ENCODE measurements at regions not wholly inside any gene's neighbourhood (a gene's known extent, or its start where the extent isn't known, plus 50 kb on each side); places are given as distances from the start of the nearest gene placed in this dataset.

DNA sequence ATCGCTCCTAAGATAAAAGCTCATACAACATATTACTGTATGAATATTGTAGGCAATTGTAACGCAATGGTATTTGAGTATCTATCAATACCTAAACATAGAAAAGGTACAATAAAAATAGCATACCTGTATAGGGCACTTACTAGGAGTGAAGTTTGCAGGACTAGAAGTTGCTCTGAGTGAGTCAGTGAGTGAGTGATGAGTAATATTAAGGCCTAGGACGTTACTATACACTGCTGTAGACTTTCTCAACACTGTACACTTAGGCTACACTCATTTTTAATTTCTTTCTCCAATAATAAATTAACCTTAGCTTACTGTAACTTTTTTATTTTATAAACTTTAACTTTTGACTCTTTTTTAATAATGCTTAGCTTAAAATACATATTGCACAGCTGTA is 546.9 kb downstream of the HACE1 start:
- in situ Hi-C loops (cut with MboI; ENCODE audit: low pct_ligation_motif_present in 1 of 4, low pct_unique_long_range_greater_than_20kb in 1 of 4, low sequenced_read_pairs in 3 of 4) (no loop called here), intact Hi-C loops (cut with DNase I; ENCODE audit: low total_unique reads) (no loop called here)
- Histone ChIP-seq H3K9me3 (no peaks in the 10 kb centered on the region), H3K36me3 (no peaks in the 10 kb centered on the region), H3K27me3 (no peaks in the 10 kb centered on the region), H3K4me3 (no peak overlapping the region), H3K4me1 (no peaks in the 10 kb centered on the region), H3K27ac (no peak overlapping the region)
- WGBS, 2 donors (ENCODE audit: low coverage in 1 of 2) = 85 to 86% methylated on average over 3 of the region's 3 CpGs
- TF ChIP-seq POLR2A (IDR thresholded peaks at IDR 0.05) (no peak), EP300 (IDR thresholded peaks at IDR 0.05; ENCODE audit: low read depth) (no peak), CTCF (IDR thresholded peaks at IDR 0.05) (no peak)
- no peak for DNase-seq

- WGBS, 2 donors (ENCODE audit: low coverage in 1 of 2) = 80 to 81% methylated on average over 1 to 2 of the region's 2 CpGs
- H3K4me1 ChIP-seq = no peaks in the 10 kb centered on the region
Observed at GRCh38 chr6:104306211-104306610, 553.5 kb downstream of the HACE1 start.

GRCh38 chr6:104305206-104305605 is 554.5 kb downstream of the HACE1 start:
- no peak for DNase-seq
- Histone ChIP-seq H3K36me3 (no peaks in the 10 kb centered on the region), H3K4me3 (no peak overlapping the region), H3K4me1 (no peaks in the 10 kb centered on the region), H3K27ac (no peak overlapping the region), H3K9me3 (no peaks in the 10 kb centered on the region), H3K27me3 (no peaks in the 10 kb centered on the region)
- intact Hi-C loops (cut with DNase I; ENCODE audit: low total_unique reads) = no loop called here
- TF ChIP-seq EP300 (IDR thresholded peaks at IDR 0.05; ENCODE audit: low read depth) (no peak), POLR2A (IDR thresholded peaks at IDR 0.05) (no peak), CTCF (IDR thresholded peaks at IDR 0.05) (no peak), POLR2AphosphoS5 (IDR thresholded peaks at IDR 0.05) (no peak)
- 65 to 82% methylated on average over 2 to 5 of the region's 5 CpGs for WGBS, 2 donors (ENCODE audit: low coverage in 1 of 2)
- in situ Hi-C loops (cut with MboI; ENCODE audit: low pct_ligation_motif_present in 1 of 4, low pct_unique_long_range_greater_than_20kb in 1 of 4, low sequenced_read_pairs in 3 of 4) = no loop called here

More at GRCh38 chr6:104306211-104306610, 553.5 kb downstream of the HACE1 start:
- H3K36me3 ChIP-seq = no peaks in the 10 kb centered on the region
- TF ChIP-seq CTCF (IDR thresholded peaks at IDR 0.05) = no peak
- no peaks in the 10 kb centered on the region for H3K27me3 ChIP-seq
- H3K27ac ChIP-seq = no peak overlapping the region
- no peak overlapping the region for H3K4me3 ChIP-seq
- no peaks in the 10 kb centered on the region for H3K9me3 ChIP-seq
- intact Hi-C loops (cut with DNase I; ENCODE audit: low total_unique reads) = no loop called here
- in situ Hi-C loops (cut with MboI; ENCODE audit: low pct_ligation_motif_present in 1 of 4, low pct_unique_long_range_greater_than_20kb in 1 of 4, low sequenced_read_pairs in 3 of 4) = no loop called here
- DNase-seq = no peak

GRCh38 chr6:104301951-104302350 is 557.8 kb downstream of the HACE1 start:
- no peaks in the 10 kb centered on the region for H3K27me3 ChIP-seq
- 61% methylated on average over 10 of the region's 10 CpGs; no CpG with 5 or more reads in 1 of the 2 donors for WGBS, 2 donors (ENCODE audit: low coverage in 1 of 2)
- intact Hi-C loops (cut with DNase I; ENCODE audit: low total_unique reads) = no loop called here
- H3K9me3 ChIP-seq = no peaks in the 10 kb centered on the region
- H3K27ac ChIP-seq = no peak overlapping the region
- H3K4me1 ChIP-seq = no peaks in the 10 kb centered on the region
- H3K36me3 ChIP-seq = no peaks in the 10 kb centered on the region
- DNase-seq = no peak
- no peak for TF ChIP-seq EP300 (IDR thresholded peaks at IDR 0.05; ENCODE audit: low read depth)
- no peak for TF ChIP-seq CTCF (IDR thresholded peaks at IDR 0.05)
- no peak for TF ChIP-seq POLR2AphosphoS5 (IDR thresholded peaks at IDR 0.05)
- TF ChIP-seq POLR2A (IDR thresholded peaks at IDR 0.05) = no peak
- in situ Hi-C loops (cut with MboI; ENCODE audit: low pct_ligation_motif_present in 1 of 4, low pct_unique_long_range_greater_than_20kb in 1 of 4, low sequenced_read_pairs in 3 of 4) = no loop called here
- no peak overlapping the region for H3K4me3 ChIP-seq
